KG1 (cell line): ENCODE measurements at regions not wholly inside any gene's neighbourhood (a gene's known extent, or its start where the extent isn't known, plus 50 kb on each side); places are given as distances from the start of the nearest gene placed in this dataset.
"Not testable (repeated sequence)": the region's sequence is repeated elsewhere in the genome, so short reads cannot be mapped to it uniquely, and the experiment has no call there.

Source experiments
- DNase-seq: peaks from one replicate; lab custom pipeline; 2025; lab: John Stamatoyannopoulos, UW

DNA sequence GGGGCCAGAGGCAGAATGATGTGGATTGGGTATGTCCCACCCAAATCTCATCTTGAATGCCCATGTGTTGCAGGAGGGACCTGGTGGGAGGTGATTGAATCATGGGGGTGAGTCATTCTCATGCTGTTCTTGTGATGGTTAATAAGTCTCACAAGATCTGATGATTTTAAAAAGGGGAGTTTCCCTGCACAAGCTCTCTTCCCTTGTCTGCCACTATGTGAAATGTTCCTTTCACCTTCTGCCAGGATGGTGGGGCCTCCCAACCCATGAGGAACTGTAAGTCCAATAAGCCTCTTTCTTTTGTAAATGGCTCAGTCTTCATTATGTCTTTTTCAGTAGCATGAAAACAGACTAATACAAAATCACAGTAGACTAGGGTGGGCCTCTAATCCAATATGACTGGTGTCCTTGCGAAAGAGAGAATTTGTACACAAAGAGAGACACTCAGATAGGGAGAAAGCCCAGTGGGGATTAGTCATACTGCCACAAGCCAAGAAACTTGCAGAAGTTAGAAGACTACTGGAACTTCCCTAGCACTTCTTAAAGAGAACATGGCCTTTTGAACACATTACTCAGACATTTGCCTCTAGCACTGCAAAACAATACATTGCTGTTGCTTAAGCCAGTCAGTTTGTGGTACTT is 68.4 kb downstream of the ANXA1 start:
- no peak for DNase-seq

DNA sequence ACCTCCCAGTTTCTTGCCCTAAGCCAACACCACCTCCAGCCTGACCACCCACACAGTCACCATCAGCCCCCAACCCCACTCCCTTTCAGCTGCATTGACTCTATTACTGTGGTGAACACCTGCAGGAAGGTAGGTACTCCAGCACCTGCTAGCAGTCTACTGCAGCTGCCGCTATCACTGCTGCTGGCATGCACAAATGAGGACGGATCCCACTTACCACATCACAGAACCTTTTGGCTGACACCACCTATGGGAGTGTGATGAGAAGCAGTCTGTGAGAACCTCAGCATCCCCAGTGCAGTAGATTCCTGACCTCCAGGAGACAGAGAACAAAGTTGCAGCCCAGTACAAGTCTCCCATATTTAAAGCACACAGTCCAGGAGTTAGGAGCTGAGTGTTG is 71.9 kb downstream of the ANXA1 start:
- DNase-seq, result no peak

DNA sequence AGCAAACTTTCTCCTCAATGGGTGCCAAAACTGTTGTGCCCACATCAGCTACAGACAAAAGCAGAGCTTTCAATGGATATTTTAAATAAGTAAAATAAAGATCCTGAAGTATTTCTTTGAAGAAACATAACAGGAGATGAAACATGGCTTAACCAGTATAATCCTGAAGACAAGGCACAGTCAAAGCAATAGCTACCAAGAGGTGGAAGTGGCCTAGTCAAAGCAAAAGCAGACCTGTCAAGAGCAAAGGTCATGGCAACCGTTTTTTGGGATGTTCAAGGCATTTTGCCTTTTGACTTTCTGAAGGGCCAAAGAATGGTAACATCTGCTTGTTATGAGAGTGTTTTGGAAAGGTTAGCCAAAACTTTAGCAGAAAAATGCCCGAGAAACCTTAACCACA is 77.9 kb downstream of the ANXA1 start:
- no peak for DNase-seq

DNA sequence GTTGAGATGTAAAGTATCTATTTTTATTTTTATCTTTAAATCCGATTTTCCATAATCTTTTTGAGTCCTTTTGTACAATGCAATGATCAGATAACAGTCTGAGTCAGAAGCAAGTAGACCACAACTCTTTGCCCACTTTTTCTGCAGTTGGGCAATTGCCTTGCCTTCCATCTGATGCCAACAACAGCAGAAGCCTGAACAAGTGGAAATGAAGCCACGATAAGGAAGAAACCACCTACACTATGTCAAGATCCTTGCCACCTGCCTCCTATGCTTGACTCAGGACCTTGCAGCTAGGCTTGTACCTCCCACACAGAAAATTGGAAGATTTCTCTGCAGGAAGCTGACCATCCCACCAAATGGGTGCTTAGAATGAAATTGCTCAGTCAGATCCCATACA is 78.6 kb downstream of the ANXA1 start:
- no peak for DNase-seq

DNA sequence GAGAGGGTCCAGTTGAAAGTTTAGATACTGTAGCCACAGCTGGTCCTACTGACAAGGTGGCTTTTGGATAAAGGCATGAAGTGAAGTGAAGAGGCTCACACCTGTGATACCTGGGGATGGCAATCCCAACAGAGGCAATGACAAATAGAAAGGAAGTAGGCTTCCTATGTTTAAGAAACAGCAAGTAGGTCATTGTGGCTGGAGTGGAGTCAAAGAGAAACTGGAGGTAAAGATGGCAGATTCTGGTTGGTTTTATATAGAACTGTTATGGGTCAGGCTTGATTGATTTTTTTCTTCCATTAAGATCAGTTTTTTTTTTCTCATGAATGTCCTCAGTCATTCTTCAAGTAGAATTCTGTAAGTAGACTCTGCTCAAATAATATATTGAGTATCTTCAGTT is 79.5 kb downstream of the ANXA1 start:
- no peak for DNase-seq

DNA sequence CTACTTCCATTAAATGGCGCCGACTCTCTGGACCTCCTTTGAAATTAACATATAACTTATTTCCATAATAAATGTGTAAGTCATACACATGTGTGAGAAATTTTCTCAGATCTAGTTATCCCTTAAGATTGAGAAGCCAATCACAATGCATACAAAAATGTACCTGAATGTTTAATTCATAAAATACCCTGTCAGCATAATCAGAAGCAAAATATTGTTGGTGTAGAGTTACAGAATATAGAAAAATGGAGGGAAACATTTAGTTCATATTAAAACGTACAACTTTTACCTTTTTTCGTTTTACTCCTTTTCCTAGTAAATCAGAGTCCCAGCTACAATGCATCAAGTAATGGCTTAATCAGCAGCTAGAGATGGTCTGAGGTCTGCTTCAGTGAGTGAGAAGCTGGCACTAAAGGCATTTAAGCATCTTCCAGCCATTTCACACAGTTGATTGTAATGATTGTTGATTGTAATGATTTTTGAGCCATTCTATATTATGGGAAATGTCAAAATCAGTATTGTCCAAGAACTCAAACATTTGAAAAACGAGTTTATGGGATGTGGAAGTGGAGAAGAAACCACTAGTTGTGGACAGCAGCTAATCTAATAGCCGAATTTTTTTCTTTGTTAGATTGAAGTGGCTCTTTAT is 81.8 kb downstream of the ANXA1 start:
- DNase-seq, result no peak

DNA sequence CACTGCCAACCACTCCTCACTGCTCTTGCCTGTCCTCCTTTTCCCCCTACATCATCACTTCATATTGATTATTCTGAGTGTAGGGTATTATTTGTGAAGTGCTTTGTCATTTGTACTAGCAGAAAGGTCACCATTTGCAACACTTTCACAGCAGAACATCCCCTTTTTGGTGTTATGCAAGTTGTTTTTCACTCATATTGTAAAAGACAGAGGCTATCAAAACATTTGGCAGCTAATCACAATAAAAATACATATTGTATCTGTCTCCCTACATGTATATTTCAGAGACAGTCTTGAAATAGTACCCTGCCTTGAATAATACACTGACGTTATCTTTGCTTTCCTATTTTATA is 82.3 kb downstream of the ANXA1 start:
- DNase-seq, result no peak

DNA sequence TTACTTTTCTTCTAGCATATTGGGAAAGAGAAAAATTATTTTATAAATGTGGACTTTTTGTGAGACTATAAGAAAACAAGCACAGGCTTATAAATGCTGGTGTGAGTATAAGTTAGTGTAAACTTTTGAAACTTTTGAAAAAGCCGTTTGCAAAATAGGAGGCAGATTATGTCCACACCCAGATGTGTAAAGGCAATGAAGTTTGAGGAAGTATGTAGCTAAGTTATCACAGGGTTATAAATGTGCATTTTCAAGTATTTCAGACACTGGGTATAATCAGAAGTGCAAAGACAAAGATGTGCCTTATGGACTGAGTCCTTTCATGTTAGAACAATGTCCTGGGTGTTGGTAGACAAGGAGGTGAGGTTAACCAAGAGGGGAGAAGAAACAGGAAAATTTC is 85.5 kb downstream of the ANXA1 start:
- no peak for DNase-seq

DNA sequence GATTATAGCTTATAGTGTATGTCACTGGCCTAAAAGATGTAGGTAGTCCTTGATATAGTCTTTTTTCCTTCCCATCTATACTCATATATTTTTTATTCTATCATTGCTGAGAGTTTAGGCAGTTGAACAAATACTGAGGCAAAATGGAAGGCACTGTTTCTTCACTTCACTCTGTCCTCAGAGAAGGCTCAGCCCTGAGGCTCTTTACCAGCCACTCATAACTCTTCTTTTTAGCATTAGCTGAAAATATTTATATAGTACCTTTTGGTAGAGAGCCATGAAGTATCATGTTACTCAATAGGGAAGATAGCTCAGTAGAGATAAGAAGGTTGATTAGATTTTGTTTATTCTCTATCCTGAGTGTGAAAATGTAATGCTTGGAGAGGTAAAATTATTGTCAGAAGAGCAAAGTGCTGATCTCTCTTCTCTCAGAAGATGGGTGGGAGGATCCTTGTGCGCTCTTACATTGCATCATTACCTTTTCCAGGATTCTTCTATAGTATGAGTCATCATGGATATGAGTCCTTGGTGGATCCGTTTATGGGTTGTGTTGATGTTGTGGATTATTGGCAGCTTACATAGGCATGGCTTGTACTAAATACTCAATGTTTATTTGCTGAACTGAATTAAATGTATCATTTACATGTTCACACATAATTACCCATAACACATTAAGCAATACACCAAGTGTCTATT is 88.1 kb downstream of the ANXA1 start:
- no peak for DNase-seq

DNA sequence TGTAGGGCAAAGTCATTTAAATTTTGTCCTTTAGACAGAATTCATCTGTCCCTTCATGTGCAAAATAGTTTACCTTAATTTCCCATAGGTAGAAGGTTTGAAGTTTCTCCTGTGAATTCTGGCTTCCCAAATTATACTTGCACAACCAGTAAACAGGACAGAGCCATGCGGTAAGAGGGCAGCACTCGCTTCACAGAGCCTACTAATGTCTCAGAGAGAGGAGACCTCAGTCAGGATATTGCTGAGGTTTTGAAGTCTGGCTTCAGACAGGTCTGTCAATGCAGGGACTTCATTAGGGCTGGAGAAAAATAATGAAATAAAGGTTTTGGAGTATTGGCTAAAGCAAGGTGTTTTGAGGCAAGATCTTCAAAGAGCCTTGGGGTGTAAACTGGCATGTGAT is 91.4 kb downstream of the ANXA1 start:
- DNase-seq, result no peak

DNA sequence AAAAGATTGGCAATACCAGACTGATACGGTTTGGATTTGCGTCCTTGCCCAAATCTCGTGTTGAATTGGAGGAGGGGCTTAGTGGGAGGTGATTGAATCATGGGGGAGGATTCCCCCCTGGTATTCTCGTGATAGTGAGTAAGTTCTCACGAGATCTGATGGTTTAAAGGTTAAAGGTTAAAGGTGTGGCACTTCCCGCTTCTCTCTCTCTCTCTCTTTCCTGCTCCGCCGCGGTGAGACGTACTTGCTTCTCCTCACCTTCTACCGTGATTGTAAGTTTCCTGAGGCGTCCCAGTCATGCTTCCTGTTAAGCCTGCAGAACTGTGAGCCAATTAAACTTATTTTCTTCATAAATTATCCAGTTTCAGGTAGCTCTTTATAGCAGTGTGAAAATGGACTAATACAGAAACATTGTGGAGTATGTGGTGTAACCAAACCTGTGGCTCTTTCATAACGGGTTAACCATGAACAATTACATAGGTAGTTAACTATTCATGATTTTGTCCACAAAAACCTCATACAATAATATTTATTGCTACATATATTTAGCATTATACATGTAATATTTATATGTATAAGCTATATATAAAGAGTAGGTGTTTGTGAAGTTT is 107.5 kb downstream of the ANXA1 start:
- DNase-seq, result no peak

DNA sequence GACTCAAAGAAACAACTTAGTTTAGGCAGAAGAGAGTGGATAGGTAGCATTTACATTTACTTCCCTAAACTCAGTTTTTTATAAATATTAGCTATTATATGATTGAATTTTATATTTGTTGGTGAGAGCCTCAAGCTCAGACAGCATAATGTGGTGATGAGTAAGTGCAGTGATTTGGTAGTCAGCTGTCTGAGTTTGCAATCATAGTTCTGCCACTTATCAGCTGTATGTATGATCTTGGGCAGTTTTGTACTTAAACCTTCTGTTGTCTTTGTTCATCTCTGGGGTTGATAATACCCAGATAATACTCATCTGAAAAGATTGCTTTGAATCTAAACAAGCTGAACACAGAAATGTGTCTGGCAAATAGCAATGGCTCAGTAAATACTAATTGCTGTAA is 108.8 kb downstream of the ANXA1 start:
- no peak for DNase-seq

DNA sequence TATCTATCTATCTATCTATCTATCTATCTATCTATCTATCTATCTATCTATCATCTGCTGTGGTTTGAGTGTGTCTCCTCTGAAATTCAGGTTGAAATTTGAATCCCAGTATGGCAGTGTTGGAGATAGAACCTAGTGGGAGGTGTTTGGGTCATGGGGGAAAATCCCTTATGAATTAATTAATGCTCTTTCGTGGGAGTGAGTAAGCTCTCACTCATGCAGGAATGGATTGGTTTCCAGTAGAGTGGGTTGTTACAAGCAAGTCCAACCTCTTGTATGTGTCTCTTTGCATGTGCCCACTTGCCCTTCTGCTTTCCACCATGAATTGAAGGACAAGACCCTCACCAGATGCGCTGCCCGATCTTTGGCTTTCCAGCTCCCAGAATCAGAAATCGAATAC is 113.0 kb downstream of the ANXA1 start:
- no peak for DNase-seq

DNA sequence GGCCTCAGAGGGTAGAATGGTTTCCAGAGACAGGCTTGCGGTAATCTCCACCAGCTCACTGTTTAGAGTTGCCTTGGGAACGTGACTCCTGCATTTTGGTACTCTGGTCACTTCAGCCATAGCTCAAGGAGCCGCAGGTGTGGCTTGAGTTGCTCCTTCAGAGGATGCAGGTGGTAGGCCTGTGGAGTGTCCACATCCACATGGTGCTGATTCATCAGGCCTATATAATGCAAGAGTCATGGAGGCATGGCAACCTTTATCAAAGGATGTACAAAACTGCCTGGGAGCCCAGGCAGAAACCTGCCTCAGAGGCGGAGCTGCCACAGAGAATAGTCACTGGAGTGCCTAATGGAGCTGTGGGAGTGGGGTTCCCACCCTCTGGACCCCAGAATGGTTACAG is 114.2 kb downstream of the ANXA1 start:
- no peak for DNase-seq

DNA sequence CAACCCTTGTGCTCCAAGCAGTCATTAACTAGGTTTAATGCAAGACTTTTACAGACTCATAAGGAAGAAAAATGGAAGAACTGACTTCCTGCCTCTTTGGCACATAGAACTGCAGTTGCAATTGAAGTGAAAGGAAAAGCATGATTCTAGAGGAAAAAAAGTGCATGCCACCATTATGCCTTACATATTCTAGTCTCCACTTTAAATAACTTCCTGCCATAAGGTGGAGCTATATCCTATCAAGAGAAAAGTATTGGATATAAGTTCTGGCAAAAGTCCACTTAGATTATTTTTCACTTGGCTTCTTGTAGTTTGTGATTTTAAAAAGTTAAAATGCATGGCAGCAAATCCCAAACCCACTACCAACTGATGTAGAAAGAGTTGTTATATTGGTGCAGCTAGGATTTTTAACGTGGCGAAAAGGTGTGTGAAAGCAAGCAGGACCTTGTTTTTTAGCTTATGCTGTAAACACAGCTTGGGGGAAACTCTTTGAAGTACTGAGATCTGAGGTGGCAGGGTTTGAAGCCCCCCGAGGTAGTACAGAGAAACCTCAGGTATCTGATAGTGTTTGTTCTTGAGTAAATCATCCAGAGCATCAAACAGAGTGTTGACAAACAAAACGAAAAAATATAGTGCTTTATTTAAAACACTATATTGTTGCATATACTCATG is 117.9 kb downstream of the ANXA1 start:
- DNase-seq, result no peak

DNA sequence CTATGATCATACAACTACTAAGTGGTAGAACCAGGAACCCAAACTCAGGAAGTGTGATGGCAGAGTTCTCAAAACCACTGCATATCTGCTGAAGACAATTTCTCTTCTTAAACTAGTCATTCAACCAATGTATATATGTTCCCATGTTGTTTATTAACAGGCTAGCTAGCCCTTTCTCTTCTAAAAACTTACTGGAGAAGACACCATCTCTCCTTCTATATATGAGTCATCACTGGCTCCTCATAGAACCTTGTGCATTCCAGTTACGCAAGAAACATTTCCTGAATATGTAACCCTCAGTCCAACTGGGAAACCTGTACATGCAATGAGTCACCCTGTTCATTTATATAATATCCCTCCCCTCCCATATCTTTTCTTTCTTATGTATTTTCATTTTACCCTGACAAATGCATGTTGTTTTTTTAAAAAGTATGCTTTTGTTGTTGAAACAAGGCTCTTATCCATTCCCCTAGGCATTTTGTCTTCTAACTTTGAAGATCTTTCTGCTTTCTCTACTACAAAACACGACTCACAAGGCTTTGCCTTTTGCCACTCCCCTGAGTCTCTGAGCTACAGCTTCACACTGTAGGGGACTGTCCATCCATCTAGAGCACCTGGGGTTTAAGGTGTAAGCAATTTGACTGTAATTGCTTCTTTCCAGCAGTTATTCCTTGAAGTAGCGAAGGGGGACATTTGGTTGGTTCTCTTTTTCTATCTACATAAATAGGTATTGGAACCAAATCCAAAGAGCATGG is 119.5 kb downstream of the ANXA1 start:
- DNase-seq, result no peak

DNA sequence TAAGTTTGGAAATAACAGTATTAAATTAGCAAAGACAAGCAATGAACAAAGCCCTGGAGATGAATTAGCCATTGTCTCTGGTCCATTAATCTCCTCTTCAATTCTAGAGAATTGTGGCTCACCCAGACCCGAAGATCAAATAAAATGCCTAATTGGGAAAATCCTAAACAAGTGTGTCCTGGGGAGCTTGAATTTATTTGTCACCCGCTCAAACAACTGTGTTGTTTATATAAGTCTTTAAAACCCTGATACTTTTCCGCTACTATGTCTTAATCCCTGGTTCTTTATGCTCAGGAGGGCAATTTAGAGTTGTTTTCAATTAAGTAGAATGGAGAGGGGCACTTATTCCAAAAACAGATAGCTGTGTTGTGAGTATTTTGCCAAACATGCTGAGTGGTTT is 128.4 kb downstream of the ANXA1 start:
- DNase-seq, result no peak

DNA sequence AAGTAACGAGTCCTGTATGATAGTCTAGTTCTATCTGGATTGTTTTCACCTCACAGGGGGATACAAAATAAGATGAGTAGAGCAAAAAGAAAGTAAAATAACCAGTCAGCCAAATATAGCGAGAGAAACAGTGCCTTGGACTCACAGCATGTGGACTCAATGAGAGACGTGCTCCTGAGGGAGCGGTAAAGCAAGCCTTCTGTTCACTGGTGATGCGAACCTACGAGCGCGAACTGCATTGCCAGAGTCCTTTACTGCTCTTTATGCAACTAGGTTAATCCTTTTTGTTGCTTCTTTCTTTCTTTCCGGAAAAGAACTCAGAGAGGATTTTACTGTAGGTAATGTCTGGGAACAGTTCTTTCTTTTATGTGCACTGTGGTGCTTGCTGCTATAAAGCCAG is 132.7 kb downstream of the ANXA1 start:
- no peak for DNase-seq

DNA sequence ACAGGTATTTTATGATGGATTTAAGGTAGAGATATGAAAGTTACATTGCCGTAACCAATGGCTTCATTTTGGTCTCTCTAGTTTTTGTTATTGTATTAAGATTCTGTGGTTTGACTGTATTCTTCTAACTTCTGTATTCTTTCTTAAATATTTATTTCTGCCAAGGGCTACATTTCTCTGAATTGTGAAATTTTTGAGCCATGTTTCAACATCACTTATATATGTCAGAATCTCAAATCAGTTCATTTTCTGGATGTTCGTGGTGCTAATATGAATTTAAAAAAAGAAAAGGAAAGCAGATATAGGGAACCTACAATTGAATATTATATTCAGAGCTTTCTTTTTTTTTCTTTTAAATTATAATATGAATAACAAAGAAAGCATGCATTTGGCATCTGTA is 142.7 kb downstream of the ANXA1 start:
- no peak for DNase-seq

DNA sequence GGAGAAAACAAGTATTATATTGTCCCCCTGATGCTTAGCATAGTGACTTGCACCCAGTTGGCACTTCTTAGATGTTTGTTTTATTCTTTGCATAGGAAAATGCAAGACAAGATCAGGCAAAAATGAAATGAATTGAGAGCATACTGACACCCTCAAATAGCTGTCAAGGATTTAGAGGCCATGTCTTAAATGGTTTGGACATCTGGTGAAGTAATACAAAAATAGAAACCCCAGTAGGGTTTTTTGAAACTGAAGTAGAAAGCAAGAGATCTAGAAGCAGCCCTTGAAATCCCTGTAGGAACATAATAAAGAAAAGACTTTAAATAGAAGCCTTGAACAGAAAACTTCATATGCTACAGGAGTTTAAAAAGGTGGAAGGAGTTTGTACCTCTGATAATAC is 174.3 kb downstream of the ANXA1 start:
- no peak for DNase-seq

DNA sequence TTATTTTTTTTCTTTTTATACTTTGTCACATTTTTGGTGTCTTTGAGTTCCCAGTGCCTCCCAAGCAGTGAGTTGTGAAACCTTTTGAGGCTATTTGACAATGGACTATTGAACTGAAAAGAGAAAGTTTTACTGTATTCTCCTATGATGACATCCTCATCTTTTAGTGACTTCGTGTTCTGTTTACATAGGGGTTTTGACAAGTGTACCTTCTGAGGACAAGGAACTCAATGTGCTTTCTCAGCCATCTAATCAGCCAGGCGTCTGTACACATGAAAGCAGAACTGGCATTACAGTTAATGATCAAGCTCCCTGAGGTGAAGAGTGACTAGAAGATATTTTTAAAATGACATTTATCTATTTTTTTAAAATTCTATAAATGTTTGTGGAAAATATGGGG is 175.5 kb downstream of the ANXA1 start:
- no peak for DNase-seq

DNA sequence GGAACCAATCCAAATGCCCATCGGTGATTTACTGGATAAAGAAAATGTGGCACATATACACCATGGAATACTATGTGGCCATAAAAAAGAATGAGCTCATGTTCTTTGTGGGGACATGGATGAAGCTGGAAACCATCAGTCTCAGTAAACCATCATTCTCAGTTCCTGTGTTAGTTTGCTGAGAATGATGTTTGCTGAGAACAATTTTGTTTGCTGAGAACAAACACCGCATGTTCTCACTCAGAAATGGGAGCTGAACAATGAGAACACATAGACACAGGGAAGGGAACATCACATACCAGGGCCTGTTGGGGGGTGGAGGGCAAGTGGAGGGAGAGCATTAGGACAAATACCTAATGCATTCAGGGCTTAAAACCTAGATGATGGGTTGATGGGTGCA is 185.5 kb downstream of the ANXA1 start:
- DNase-seq, result not testable (repeated sequence)
